PC-9 (cell line): ENCODE measurements at regions not wholly inside any gene's neighbourhood (a gene's known extent, or its start where the extent isn't known, plus 50 kb on each side); places are given as distances from the start of the nearest gene placed in this dataset.

Source experiments
- EZH2 ChIP-seq: fragments of 200-600 bp; sonication (generic); IDR thresholded peaks from 2 replicates; pipeline ENCODE4 v1.8.0; 2017; ENCODE audit warnings: antibody characterized with exemption, low read depth
- TF ChIP-seq, protein P1 (sequence below): fragments of 200-600 bp; sonication (generic); conservative IDR thresholded peaks from 2 replicates; pipeline ENCODE4 v1.6.1; 2017; ENCODE audit warnings: mixed run types, antibody characterized with exemption, mild to moderate bottlenecking, moderate library complexity

- TF ChIP-seq, protein P1, sequence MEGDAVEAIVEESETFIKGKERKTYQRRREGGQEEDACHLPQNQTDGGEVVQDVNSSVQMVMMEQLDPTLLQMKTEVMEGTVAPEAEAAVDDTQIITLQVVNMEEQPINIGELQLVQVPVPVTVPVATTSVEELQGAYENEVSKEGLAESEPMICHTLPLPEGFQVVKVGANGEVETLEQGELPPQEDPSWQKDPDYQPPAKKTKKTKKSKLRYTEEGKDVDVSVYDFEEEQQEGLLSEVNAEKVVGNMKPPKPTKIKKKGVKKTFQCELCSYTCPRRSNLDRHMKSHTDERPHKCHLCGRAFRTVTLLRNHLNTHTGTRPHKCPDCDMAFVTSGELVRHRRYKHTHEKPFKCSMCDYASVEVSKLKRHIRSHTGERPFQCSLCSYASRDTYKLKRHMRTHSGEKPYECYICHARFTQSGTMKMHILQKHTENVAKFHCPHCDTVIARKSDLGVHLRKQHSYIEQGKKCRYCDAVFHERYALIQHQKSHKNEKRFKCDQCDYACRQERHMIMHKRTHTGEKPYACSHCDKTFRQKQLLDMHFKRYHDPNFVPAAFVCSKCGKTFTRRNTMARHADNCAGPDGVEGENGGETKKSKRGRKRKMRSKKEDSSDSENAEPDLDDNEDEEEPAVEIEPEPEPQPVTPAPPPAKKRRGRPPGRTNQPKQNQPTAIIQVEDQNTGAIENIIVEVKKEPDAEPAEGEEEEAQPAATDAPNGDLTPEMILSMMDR: no peak
- no peak for TF ChIP-seq EZH2
Observed at GRCh38 chr12:22900401-22900800, 275.4 kb downstream of the ETNK1 start.
